Tibial nerve (tissue), 3 donors: ENCODE measurements at regions not wholly inside any gene's neighbourhood (a gene's known extent, or its start where the extent isn't known, plus 50 kb on each side); places are given as distances from the start of the nearest gene placed in this dataset.

Experiments used
- CTCF ChIP-seq, 5 experiments: fragments of 200-600 bp in 3 of 5; fragments of 450-650 bp in 2 of 5; sonication (generic) in 3 of 5; IDR thresholded peaks; one replicate each; pipeline ENCODE4 v1.5.1; 2016 to 2019; ENCODE audit warnings: antibody characterized with exemption in 5 of 5, mild to moderate bottlenecking in 3 of 5, moderate library complexity in 2 of 5
- POLR2A ChIP-seq, 2 donors: fragments of 450-650 bp; IDR thresholded peaks; one replicate each; pipeline ENCODE4 v1.6.1; 2017; ENCODE audit warnings: antibody characterized with exemption in 2 of 2, mild to moderate bottlenecking in 2 of 2, moderate library complexity in 2 of 2

- TF ChIP-seq CTCF (IDR thresholded peaks at IDR 0.05): no peak
- no peak for TF ChIP-seq POLR2A (IDR thresholded peaks at IDR 0.05)
Measured at GRCh38 chr16:60459463-60459862, 1576.8 kb downstream of the CDH8 start.
